Panc1 (cell line): ENCODE measurements at regions not wholly inside any gene's neighbourhood (a gene's known extent, or its start where the extent isn't known, plus 50 kb on each side); places are given as distances from the start of the nearest gene placed in this dataset.

Source experiments
- ATAC-seq: fragments of 200-7000 bp; cut with Tn5 transposase; 2 replicates; pipeline ENCODE4 v1.9.1; 2020; ENCODE audit warnings: mild to moderate bottlenecking, moderate library complexity
- BruUV-seq: library from RNA; stranded (reverse); fragments of 400-500 nt; replicated peaks from 2 replicates; lab custom pipeline; 2021; lab: Mats Ljungman, UMichigan
- CTCF ChIA-PET: fragments of 300-600 bp; sonication (Branson Sonifier 250); formaldehyde crosslinking; loops from one replicate; lab custom pipeline; 2022; ENCODE audit warnings: antibody characterized with exemption; lab: Charles Lee
- POLR2A ChIA-PET: fragments of 300-600 bp; sonication (Branson Sonifier 250); formaldehyde crosslinking; loops from one replicate; lab custom pipeline; 2022; ENCODE audit warnings: antibody characterized with exemption; lab: Charles Lee
- DNase-seq: peaks from one replicate; pipeline ENCODE4 v3.0.0-alpha.2; 2010; ENCODE audit warnings: low read depth, low spot score
- H3K27ac ChIP-seq: 2 replicates; pipeline ENCODE4 v1.5.1; 2011; ENCODE audit warnings: mild to moderate bottlenecking, low read length, inconsistent platforms
- H3K27me3 ChIP-seq: fragments of 200-500 bp; sonication (Bioruptor generic); 2 replicates; pipeline ENCODE4 v1.6.0; 2014; ENCODE audit warnings: low read length, inconsistent platforms; ENCODE audit not compliant: control insufficient read depth, insufficient read depth
- H3K36me3 ChIP-seq: fragments of 200-500 bp; sonication (Bioruptor generic); 2 replicates; pipeline ENCODE4 v1.5.1; 2014; ENCODE audit warnings: inconsistent platforms, mild to moderate bottlenecking, low read length, moderate library complexity; ENCODE audit not compliant: control insufficient read depth, insufficient read depth
- H3K4me1 ChIP-seq: 2 replicates; pipeline ENCODE4 v1.5.1; 2011; ENCODE audit warnings: inconsistent platforms, mild to moderate bottlenecking, low read length, moderate library complexity; ENCODE audit not compliant: control insufficient read depth, insufficient read depth
- H3K4me3 ChIP-seq, 2 experiments: 2 replicates each; pipeline ENCODE4 v1.5.1; 2011 to 2012; ENCODE audit warnings: low read depth in 2 of 2, low read length in 2 of 2, mild to moderate bottlenecking in 2 of 2, inconsistent platforms in 1 of 2, moderate library complexity in 1 of 2
- H3K9me3 ChIP-seq: fragments of 200-500 bp; sonication (Bioruptor generic); 2 replicates; pipeline ENCODE4 v1.5.1; 2014; ENCODE audit warnings: low read depth, mild to moderate bottlenecking, inconsistent platforms, low read length, moderate library complexity; ENCODE audit not compliant: control insufficient read depth, insufficient read depth
- POLR2AphosphoS5 ChIP-seq: IDR thresholded peaks from 2 replicates; pipeline ENCODE4 v1.6.1; 2012; ENCODE audit warnings: mild to moderate bottlenecking, low read depth, low read length, moderate library complexity
- REST ChIP-seq, 2 experiments: IDR thresholded peaks; 2 replicates each; pipeline ENCODE4 v1.6.1; 2011 to 2012; ENCODE audit warnings: low read depth in 2 of 2, control low read depth in 1 of 2, low read length in 1 of 2, mild to moderate bottlenecking in 1 of 2, moderate library complexity in 1 of 2; ENCODE audit not compliant: insufficient read depth in 1 of 2
- SIN3A ChIP-seq: IDR thresholded peaks from 2 replicates; pipeline ENCODE4 v1.6.1; 2012; ENCODE audit warnings: low read depth, mild to moderate bottlenecking, low read length, moderate library complexity, borderline replicate concordance; ENCODE audit not compliant: insufficient read depth
- TCF7L2 ChIP-seq: IDR thresholded peaks from 2 replicates; pipeline ENCODE4 v1.6.1; 2011; ENCODE audit warnings: mild to moderate bottlenecking, low read depth, low read length, inconsistent platforms
- in situ Hi-C: cut with HindIII; loops from 2 replicates; pipeline ENCODE4 v1.10.0; 2016; ENCODE audit warnings: low sequenced_read_pairs, low pct_unique_long_range_greater_than_20kb
- intact Hi-C: fragments of 100-400 bp; cut with micrococcal nuclease; formaldehyde crosslinking; loops from one replicate; pipeline ENCODE4 v1.10.0; 2022; ENCODE audit not compliant: unreplicated experiment
- TF ChIP-seq, protein P1 (sequence below): fragments of 450-650 bp; IDR thresholded peaks from 2 replicates; pipeline ENCODE4 v1.5.1; 2017; ENCODE audit warnings: mild to moderate bottlenecking

- in situ Hi-C loops: no loop called here
- ChIA-PET POLR2A (no interaction called here), CTCF (no interaction called here)
- BruUV-seq: no TSS peak
- no peaks in the 10 kb centered on the region for H3K36me3 ChIP-seq
- intact Hi-C loops: no loop called here
- no peak for DNase-seq
- no peak for ATAC-seq
- H3K27me3 ChIP-seq: no peaks in the 10 kb centered on the region
- TF ChIP-seq REST (IDR thresholded peaks at IDR 0.05; ENCODE audit: insufficient read depth in 1 of 2, low read depth in 2 of 2, low read length in 1 of 2): no peak
- no peak overlapping the region for H3K27ac ChIP-seq
- H3K9me3 ChIP-seq: no peaks in the 10 kb centered on the region
- H3K4me3 ChIP-seq: no peak overlapping the region
- no peaks in the 10 kb centered on the region for H3K4me1 ChIP-seq
These were observed 182.4 kb upstream of the RBFOX1 start for GRCh38 chr16:7150230-7150629.

DNA sequence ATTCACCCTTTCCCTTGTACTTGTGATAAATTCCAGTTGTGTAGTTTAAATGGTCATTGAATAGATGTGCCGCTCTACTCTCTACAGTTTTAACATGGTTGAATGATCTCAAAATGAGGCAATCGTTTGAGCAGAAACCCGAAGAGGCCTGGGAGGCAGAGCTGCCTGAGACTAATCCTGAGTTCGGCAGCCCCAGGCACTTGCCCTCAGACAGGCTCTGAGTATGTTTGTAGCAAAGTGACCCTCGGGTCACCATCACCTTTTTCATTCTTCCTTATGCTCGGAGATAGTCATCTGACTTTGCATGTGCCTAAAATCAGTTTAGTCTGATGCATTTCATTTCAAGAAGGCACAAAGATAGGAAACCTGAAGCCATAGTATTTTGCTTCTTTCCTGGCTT, 184.0 kb upstream of the RBFOX1 start:
- ChIA-PET CTCF (no interaction called here), POLR2A (no interaction called here)
- DNase-seq (no peak), ATAC-seq (no peak)
- H3K27ac ChIP-seq: no peak overlapping the region
- intact Hi-C loops: no loop called here
- in situ Hi-C loops: no loop called here
- no peaks in the 10 kb centered on the region for H3K9me3 ChIP-seq
- no peaks in the 10 kb centered on the region for H3K27me3 ChIP-seq
- no peaks in the 10 kb centered on the region for H3K4me1 ChIP-seq
- BruUV-seq: no TSS peak
- H3K36me3 ChIP-seq: no peaks in the 10 kb centered on the region
- no peak for TF ChIP-seq TCF7L2
- TF ChIP-seq REST (IDR thresholded peaks at IDR 0.05; ENCODE audit: insufficient read depth in 1 of 2, low read depth in 2 of 2, low read length in 1 of 2): no peak
- no peak for TF ChIP-seq POLR2AphosphoS5
- no peak for TF ChIP-seq SIN3A
- TF ChIP-seq, protein P1, sequence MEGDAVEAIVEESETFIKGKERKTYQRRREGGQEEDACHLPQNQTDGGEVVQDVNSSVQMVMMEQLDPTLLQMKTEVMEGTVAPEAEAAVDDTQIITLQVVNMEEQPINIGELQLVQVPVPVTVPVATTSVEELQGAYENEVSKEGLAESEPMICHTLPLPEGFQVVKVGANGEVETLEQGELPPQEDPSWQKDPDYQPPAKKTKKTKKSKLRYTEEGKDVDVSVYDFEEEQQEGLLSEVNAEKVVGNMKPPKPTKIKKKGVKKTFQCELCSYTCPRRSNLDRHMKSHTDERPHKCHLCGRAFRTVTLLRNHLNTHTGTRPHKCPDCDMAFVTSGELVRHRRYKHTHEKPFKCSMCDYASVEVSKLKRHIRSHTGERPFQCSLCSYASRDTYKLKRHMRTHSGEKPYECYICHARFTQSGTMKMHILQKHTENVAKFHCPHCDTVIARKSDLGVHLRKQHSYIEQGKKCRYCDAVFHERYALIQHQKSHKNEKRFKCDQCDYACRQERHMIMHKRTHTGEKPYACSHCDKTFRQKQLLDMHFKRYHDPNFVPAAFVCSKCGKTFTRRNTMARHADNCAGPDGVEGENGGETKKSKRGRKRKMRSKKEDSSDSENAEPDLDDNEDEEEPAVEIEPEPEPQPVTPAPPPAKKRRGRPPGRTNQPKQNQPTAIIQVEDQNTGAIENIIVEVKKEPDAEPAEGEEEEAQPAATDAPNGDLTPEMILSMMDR: no peak
- H3K4me3 ChIP-seq: no peak overlapping the region
